Endothelial cell of umbilical vein (primary cell): ENCODE measurements at regions not wholly inside any gene's neighbourhood (a gene's known extent, or its start where the extent isn't known, plus 50 kb on each side); places are given as distances from the start of the nearest gene placed in this dataset.

ENCODE experiments used
- CTCF ChIP-seq, 2 donors: IDR thresholded peaks; 1 replicate in 1 of 2; 2 replicates in 1 of 2; pipeline ENCODE4 v1.5.1; 2011; ENCODE audit warnings: low read length in 2 of 2, mild to moderate bottlenecking in 2 of 2, moderate library complexity in 2 of 2, control low read depth in 1 of 2, inconsistent platforms in 1 of 2, low read depth in 1 of 2; ENCODE audit not compliant: insufficient read depth in 1 of 2; ENCODE audit errors: extremely low read depth in 1 of 2
- EZH2 ChIP-seq: IDR thresholded peaks from 2 replicates; pipeline ENCODE4 v1.6.1; 2012; ENCODE audit warnings: borderline replicate concordance, low read depth, mild to moderate bottlenecking, moderate library complexity, low read length, inconsistent platforms; ENCODE audit not compliant: severe bottlenecking
- FOS ChIP-seq: IDR thresholded peaks from 2 replicates; pipeline ENCODE4 v1.6.1; 2011; ENCODE audit warnings: mild to moderate bottlenecking, low read length, moderate library complexity, borderline replicate concordance; ENCODE audit not compliant: insufficient read depth
- GATA2 ChIP-seq: IDR thresholded peaks from 2 replicates; pipeline ENCODE4 v1.7.0; 2011; ENCODE audit warnings: low read depth, mild to moderate bottlenecking, moderate library complexity, mixed read lengths, low read length; ENCODE audit not compliant: insufficient read length, insufficient read depth
- JUN ChIP-seq: IDR thresholded peaks from 2 replicates; pipeline ENCODE4 v1.6.1; 2011; ENCODE audit warnings: borderline replicate concordance, low read depth; ENCODE audit not compliant: insufficient read length, insufficient read depth
- MAX ChIP-seq: IDR thresholded peaks from 2 replicates; pipeline ENCODE4 v1.6.1; 2011; ENCODE audit not compliant: insufficient read depth, insufficient read length
- POLR2A ChIP-seq: IDR thresholded peaks from 2 replicates; pipeline ENCODE4 v1.6.1; 2012; ENCODE audit warnings: low read depth, mild to moderate bottlenecking, control low read depth, low read length
- POLR2AphosphoS5 ChIP-seq: IDR thresholded peaks from 2 replicates; pipeline ENCODE4 v1.6.1; 2012; ENCODE audit warnings: low read depth, mild to moderate bottlenecking, control low read depth, low read length, moderate library complexity; ENCODE audit not compliant: insufficient read depth

GRCh38 chr3:80215191-80215590 lies 447.4 kb upstream of the ROBO1 start:
- TF ChIP-seq JUN (no peak), CTCF (IDR thresholded peaks at IDR 0.05; ENCODE audit: extremely low read depth in 1 of 2, insufficient read depth in 1 of 2, low read depth in 1 of 2, low read length in 2 of 2) (no peak), GATA2 (no peak), EZH2 (no peak), POLR2AphosphoS5 (no peak), POLR2A (no peak), MAX (no peak), FOS (no peak)
